Vagina (tissue), 2 donors: ENCODE measurements at regions not wholly inside any gene's neighbourhood (a gene's known extent, or its start where the extent isn't known, plus 50 kb on each side); places are given as distances from the start of the nearest gene placed in this dataset.
"Not testable (repeated sequence)": the region's sequence is repeated elsewhere in the genome, so short reads cannot be mapped to it uniquely, and the experiment has no call there.

Source experiments
- DNase-seq, 2 donors: peaks; one replicate each; pipeline ENCODE4 v3.0.0-alpha.2; 2017; ENCODE audit errors: extremely low spot score in 2 of 2
- H3K27ac ChIP-seq: fragments of 200-600 bp; sonication (generic); one replicate; pipeline ENCODE4 v1.5.1; 2019
- H3K27me3 ChIP-seq: fragments of 200-600 bp; sonication (generic); one replicate; pipeline ENCODE4 v1.5.1; 2019
- H3K36me3 ChIP-seq, 2 donors: fragments of 200-600 bp; sonication (generic); one replicate each; pipeline ENCODE4 v1.5.1; 2017 to 2019
- H3K4me1 ChIP-seq: fragments of 200-600 bp; sonication (generic); one replicate; pipeline ENCODE4 v1.5.1; 2019
- H3K4me3 ChIP-seq, 2 donors: fragments of 200-600 bp; sonication (generic); 1 replicate in 1 of 2; 2 replicates in 1 of 2; pipeline ENCODE4 v1.5.1; 2016 to 2019
- H3K9me3 ChIP-seq: fragments of 200-600 bp; sonication (generic); one replicate; pipeline ENCODE4 v1.5.1; 2019
- POLR2A ChIP-seq, 2 donors: fragments of 450-650 bp; IDR thresholded peaks; one replicate each; pipeline ENCODE4 v1.6.1; 2017; ENCODE audit warnings: antibody characterized with exemption in 2 of 2, mild to moderate bottlenecking in 2 of 2, moderate library complexity in 2 of 2
- POLR2AphosphoS5 ChIP-seq, 2 donors: sonication (generic); formaldehyde crosslinking; IDR thresholded peaks; one replicate each; pipeline ENCODE4 v1.9.0; 2017; ENCODE audit warnings: antibody characterized with exemption in 2 of 2, mild to moderate bottlenecking in 2 of 2, low read depth in 1 of 2; ENCODE audit not compliant: insufficient read depth in 1 of 2
- intact Hi-C: fragments of 100-400 bp; cut with DNase I; formaldehyde crosslinking; loops from one replicate; pipeline ENCODE4 v1.15.1; 2023
- TF ChIP-seq, protein P1 (sequence below), 3 experiments: fragments of 450-650 bp in 2 of 3; fragments of 200-600 bp in 1 of 3; sonication (generic) in 1 of 3; IDR thresholded peaks; one replicate each; pipeline ENCODE4 v1.5.1; 2017 to 2019; ENCODE audit warnings: antibody characterized with exemption in 3 of 3, mild to moderate bottlenecking in 2 of 3, moderate library complexity in 2 of 3

DNA sequence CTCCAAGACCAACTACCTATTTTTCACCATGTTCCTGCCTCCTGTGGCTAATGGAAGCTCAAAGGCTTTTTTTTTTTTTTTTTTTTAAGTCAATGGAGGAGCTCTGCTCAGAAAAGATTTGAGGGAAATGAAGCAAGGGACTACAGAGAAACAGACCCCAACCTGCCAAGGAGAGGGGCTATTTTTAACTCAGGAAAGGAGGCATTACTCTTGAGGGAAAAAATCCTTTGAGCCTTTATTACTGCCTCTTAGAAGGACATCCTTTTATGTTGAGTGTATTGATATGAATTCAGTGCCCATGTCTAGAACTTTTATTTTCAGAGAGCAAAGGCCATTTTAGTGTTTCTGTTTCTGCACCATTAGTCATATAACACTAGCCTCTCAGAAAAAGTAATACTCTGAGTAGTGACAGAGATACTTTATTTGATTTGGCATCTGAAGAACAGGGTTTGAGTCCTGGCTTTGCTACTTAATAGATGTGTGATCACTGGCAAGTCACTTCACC lies 68.1 kb upstream of the PCDH8 start:
- no peak overlapping the region for H3K4me3 ChIP-seq
- H3K27me3 ChIP-seq = no peaks in the 10 kb centered on the region
- H3K36me3 ChIP-seq = no peaks in the 10 kb centered on the region
- H3K27ac ChIP-seq = no peak overlapping the region
- no peaks in the 10 kb centered on the region for H3K4me1 ChIP-seq
- TF ChIP-seq POLR2AphosphoS5 (IDR thresholded peaks at IDR 0.05; ENCODE audit: insufficient read depth in 1 of 2, low read depth in 1 of 2) (no peak), POLR2A (IDR thresholded peaks at IDR 0.05) (no peak)
- TF ChIP-seq, protein P1, sequence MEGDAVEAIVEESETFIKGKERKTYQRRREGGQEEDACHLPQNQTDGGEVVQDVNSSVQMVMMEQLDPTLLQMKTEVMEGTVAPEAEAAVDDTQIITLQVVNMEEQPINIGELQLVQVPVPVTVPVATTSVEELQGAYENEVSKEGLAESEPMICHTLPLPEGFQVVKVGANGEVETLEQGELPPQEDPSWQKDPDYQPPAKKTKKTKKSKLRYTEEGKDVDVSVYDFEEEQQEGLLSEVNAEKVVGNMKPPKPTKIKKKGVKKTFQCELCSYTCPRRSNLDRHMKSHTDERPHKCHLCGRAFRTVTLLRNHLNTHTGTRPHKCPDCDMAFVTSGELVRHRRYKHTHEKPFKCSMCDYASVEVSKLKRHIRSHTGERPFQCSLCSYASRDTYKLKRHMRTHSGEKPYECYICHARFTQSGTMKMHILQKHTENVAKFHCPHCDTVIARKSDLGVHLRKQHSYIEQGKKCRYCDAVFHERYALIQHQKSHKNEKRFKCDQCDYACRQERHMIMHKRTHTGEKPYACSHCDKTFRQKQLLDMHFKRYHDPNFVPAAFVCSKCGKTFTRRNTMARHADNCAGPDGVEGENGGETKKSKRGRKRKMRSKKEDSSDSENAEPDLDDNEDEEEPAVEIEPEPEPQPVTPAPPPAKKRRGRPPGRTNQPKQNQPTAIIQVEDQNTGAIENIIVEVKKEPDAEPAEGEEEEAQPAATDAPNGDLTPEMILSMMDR (IDR thresholded peaks at IDR 0.05) = no peak
- H3K9me3 ChIP-seq = no peaks in the 10 kb centered on the region
- DNase-seq = no peak
- intact Hi-C loops = no loop called here

DNA sequence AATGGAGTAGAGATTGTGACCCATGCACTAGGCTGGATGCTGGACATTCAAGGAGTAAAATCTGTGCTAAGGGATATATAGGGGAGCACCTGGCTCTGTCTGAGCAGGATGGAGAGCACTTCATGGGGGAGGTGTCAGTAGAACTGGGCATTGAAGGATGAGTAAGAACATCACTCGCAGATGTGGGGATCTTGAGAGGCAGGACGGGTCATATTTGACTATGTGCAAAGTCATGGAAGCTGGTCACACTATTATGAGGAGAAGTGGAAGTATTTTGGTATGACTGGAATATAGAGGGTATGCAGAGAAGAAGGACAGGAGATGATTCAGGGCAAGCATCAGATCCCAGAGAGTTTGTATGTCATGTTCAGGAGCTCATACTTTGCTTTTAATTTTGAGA lies 62.9 kb upstream of the PCDH8 start:
- Histone ChIP-seq H3K27ac (no peak overlapping the region), H3K27me3 (no peaks in the 10 kb centered on the region), H3K9me3 (no peaks in the 10 kb centered on the region), H3K4me3 (no peak overlapping the region), H3K36me3 (no peaks in the 10 kb centered on the region), H3K4me1 (no peaks in the 10 kb centered on the region)
- intact Hi-C loops = no loop called here
- TF ChIP-seq POLR2AphosphoS5 (IDR thresholded peaks at IDR 0.05; ENCODE audit: insufficient read depth in 1 of 2, low read depth in 1 of 2) = no peak
- TF ChIP-seq, protein P1 (IDR thresholded peaks at IDR 0.05) = no peak
- TF ChIP-seq POLR2A (IDR thresholded peaks at IDR 0.05) = no peak
- no peak for DNase-seq

DNA sequence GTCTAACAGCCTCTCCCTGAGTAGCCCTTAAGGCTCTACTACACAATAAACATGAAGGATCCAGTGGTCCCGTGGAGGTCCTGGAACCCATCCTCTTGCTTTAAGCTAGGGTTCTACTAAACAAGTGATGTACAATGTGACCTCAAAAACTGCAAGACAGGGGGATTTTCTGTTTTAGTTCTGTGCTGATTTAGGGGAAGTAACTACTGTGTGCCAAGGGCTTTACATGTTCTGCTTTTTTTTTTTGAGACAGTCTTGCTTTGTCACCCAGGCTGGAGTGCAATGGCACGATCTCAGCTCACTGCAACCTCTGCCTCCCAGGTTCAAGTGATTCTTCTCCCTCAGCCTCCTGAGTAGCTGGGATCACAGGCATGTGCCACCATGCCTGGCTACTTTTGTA lies 61.9 kb upstream of the PCDH8 start:
- DNase-seq, intact Hi-C loops, H3K27me3 ChIP-seq, H3K36me3 ChIP-seq, H3K4me3 ChIP-seq, H3K9me3 ChIP-seq, H3K4me1 ChIP-seq, H3K27ac ChIP-seq: not testable (repeated sequence)

DNA sequence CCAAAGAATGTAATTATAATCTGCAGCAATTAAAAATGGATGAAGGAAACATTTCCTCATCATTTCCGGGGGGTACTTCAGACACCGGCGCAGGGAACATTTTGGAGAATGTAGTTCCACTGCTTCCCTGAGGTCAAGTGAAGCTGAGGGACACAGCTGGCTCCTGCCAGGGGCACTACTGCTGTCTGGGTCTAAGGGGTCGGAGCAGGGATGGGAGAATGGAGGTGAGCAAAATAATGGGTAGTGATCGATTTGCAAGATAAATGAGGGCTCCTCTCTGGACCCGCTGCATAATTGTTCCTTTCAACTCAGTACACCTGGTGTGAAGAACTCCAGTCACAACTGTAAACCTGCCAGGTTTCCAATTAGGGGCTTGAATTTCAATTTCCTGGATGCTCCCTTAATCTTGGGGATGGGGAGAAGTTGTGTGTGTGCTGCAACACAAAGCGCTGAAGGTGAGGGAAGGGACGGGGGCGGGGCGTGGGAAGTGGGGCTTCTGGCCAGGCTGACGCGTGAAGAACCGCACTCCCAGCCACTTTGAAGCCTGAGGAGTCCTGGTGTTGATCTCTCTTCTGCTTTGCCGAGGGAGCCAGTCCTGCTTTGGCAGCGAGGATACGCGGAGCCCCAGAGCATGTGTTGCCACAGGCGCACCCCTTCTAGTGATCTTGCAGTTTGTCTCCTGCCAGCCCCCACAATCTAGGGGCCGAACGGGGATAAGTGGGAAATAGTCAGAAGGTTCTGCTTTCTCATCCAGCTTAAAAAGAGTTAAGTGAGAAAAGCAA lies 57.9 kb upstream of the PCDH8 start:
- Histone ChIP-seq H3K4me1 (no peaks in the 10 kb centered on the region), H3K27ac (no peak overlapping the region), H3K4me3 (no peak overlapping the region), H3K36me3 (no peaks in the 10 kb centered on the region), H3K27me3 (no peaks in the 10 kb centered on the region), H3K9me3 (no peaks in the 10 kb centered on the region)
- no peak for DNase-seq
- intact Hi-C loops = no loop called here
- TF ChIP-seq POLR2A (IDR thresholded peaks at IDR 0.05) (no peak), POLR2AphosphoS5 (IDR thresholded peaks at IDR 0.05; ENCODE audit: insufficient read depth in 1 of 2, low read depth in 1 of 2) (no peak)
- TF ChIP-seq, protein P1 (IDR thresholded peaks at IDR 0.05) = no peak

DNA sequence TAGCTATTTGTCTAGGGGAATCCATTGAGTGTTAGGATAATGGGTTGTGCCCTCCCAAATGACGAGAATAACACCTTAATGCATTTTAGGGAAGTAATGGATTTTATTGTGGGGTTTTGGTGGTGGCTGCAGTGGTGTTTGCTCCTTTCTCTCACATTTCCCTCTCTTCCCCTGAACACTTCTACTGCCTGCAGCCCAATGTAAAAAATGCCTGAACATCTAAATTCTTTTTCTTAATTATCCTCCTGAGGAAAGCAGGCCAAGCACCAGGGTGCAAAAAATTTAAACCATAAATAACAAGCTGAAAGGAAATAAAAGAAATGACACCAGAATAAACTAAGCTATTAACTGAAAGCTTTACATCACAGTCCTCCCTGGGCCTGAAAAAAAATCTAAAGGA lies 57.3 kb upstream of the PCDH8 start:
- Histone ChIP-seq H3K36me3 (no peaks in the 10 kb centered on the region), H3K27me3 (no peaks in the 10 kb centered on the region), H3K4me3 (no peak overlapping the region), H3K4me1 (no peaks in the 10 kb centered on the region), H3K9me3 (no peaks in the 10 kb centered on the region), H3K27ac (no peak overlapping the region)
- TF ChIP-seq POLR2AphosphoS5 (IDR thresholded peaks at IDR 0.05; ENCODE audit: insufficient read depth in 1 of 2, low read depth in 1 of 2) (no peak), POLR2A (IDR thresholded peaks at IDR 0.05) (no peak)
- TF ChIP-seq, protein P1 (IDR thresholded peaks at IDR 0.05) = no peak
- DNase-seq = no peak
- intact Hi-C loops = no loop called here
